ENCODE measurements at regions not wholly inside any gene's neighbourhood (a gene's known extent, or its start where the extent isn't known, plus 50 kb on each side); places are given as distances from the start of the nearest gene placed in this dataset.

DNA sequence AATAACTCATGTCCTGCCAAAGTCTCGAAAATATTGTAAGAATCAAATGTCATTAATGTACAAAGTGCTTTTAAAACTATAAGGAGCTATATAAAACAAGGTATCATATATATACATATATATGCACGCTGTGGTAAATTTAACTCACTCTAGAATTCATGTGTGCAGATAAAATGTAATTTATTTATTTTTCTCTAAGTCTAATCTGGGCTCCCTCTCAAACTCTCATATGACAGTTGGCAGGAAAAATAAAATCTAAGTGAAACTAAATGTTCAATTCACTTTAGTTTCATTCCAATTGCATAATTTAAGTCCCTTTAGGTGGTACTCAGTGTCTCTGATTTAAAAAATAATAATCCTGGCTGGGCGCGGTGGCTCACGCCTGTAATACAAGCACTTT is 372.0 kb upstream of the DAB1 start:
- TF ChIP-seq, protein P1, sequence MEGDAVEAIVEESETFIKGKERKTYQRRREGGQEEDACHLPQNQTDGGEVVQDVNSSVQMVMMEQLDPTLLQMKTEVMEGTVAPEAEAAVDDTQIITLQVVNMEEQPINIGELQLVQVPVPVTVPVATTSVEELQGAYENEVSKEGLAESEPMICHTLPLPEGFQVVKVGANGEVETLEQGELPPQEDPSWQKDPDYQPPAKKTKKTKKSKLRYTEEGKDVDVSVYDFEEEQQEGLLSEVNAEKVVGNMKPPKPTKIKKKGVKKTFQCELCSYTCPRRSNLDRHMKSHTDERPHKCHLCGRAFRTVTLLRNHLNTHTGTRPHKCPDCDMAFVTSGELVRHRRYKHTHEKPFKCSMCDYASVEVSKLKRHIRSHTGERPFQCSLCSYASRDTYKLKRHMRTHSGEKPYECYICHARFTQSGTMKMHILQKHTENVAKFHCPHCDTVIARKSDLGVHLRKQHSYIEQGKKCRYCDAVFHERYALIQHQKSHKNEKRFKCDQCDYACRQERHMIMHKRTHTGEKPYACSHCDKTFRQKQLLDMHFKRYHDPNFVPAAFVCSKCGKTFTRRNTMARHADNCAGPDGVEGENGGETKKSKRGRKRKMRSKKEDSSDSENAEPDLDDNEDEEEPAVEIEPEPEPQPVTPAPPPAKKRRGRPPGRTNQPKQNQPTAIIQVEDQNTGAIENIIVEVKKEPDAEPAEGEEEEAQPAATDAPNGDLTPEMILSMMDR (IDR thresholded peaks at IDR 0.05) = no peak
- TF ChIP-seq ZFX (IDR thresholded peaks at IDR 0.05; ENCODE audit: borderline replicate concordance) = no peak

Data from 22Rv1 (cell line).